ENCODE measurements at regions not wholly inside any gene's neighbourhood (a gene's known extent, or its start where the extent isn't known, plus 50 kb on each side); places are given as distances from the start of the nearest gene placed in this dataset.

DNA sequence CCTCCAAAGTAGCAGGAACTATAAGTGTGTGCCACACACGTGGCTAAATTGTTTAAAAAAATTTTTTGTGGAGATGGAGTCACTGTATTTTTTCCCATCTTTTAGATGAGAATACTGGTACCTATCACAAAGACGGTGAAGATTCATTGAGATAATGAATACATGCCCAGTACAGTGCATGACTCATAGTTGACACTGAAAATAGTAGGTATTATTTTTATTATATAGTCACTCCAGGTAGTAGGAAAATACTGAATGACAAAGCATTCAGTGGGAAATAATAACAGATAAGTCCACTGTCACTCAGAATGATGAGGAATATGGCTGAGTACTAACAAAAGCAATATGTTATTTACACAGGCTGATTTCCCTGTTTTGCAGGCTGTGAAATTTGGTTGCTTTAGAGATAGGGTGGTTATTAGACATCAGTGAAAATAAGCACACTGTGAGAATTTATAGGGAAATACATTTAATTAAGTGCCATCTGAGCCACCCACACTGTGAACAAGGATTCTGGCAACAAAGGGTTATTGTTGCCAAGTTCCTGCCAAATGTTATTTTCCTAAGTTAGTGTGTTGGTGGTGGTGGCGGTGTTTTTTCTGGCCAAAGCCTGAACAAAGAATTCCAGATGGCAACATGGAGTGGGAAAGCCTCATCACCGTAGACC lies 129.8 kb upstream of the FOXQ1 start:
- TF ChIP-seq TCF7 (IDR thresholded peaks at IDR 0.05; ENCODE audit: borderline replicate concordance): no peak
- TF ChIP-seq SUZ12 (IDR thresholded peaks at IDR 0.05; ENCODE audit: unreplicated experiment): no peak
- TF ChIP-seq CTCF (IDR thresholded peaks at IDR 0.05 in 2 of 3, conservative IDR thresholded peaks at IDR 0.05 in 1 of 3; ENCODE audit: control insufficient read depth in 2 of 3, extremely low read depth in 1 of 3, insufficient read depth in 1 of 3, low read depth in 3 of 3, low read length in 3 of 3): no peak
- no peak for TF ChIP-seq JUNB (IDR thresholded peaks at IDR 0.05)
- no peak for TF ChIP-seq ZNF274 (IDR thresholded peaks at IDR 0.05; ENCODE audit: insufficient read depth, insufficient read length)
- TF ChIP-seq MXI1 (IDR thresholded peaks at IDR 0.05; ENCODE audit: low read depth, low read length): no peak
- TF ChIP-seq FOXK2 (IDR thresholded peaks at IDR 0.05): no peak
- no peak for TF ChIP-seq NFIC (IDR thresholded peaks at IDR 0.05; ENCODE audit: low read depth, low read length)
- no peak for TF ChIP-seq JUND (IDR thresholded peaks at IDR 0.05; ENCODE audit: low read depth, low read length)
- no peak for TF ChIP-seq POLR2AphosphoS5 (IDR thresholded peaks at IDR 0.05; ENCODE audit: low read length)
- TF ChIP-seq GABPA (IDR thresholded peaks at IDR 0.05; ENCODE audit: low read depth): no peak
- no peak for TF ChIP-seq NR2C2 (IDR thresholded peaks at IDR 0.05; ENCODE audit: borderline replicate concordance, control insufficient read depth, insufficient read length, low read depth)
- TF ChIP-seq USF2 (IDR thresholded peaks at IDR 0.05; ENCODE audit: borderline replicate concordance, low read depth, low read length): no peak

All from GM12878 (cell line).